ENCODE measurements at regions not wholly inside any gene's neighbourhood (a gene's known extent, or its start where the extent isn't known, plus 50 kb on each side); places are given as distances from the start of the nearest gene placed in this dataset.

GRCh38 chr4:37051866-37052265 lies 192.7 kb upstream of the NWD2 start:
- no peak for DNase-seq (ENCODE audit: low read depth in 4 of 4, low spot score in 3 of 4)

- DNase-seq (ENCODE audit: low read depth in 4 of 4, low spot score in 3 of 4), result no peak
Observed at GRCh38 chr4:37054531-37055077, 189.9 kb upstream of the NWD2 start.

GRCh38 chr4:37058826-37059225 lies 185.7 kb upstream of the NWD2 start:
- no peak for DNase-seq (ENCODE audit: low read depth in 4 of 4, low spot score in 3 of 4)

GRCh38 chr4:37066159-37066558 lies 178.4 kb upstream of the NWD2 start:
- DNase-seq (ENCODE audit: low read depth in 4 of 4, low spot score in 3 of 4), result no peak

- DNase-seq (ENCODE audit: low read depth in 4 of 4, low spot score in 3 of 4), result no peak
Observed at GRCh38 chr4:37068580-37068979, 176.0 kb upstream of the NWD2 start.

GRCh38 chr4:37070041-37070440 lies 174.5 kb upstream of the NWD2 start:
- peak in 1 of 4 donors; percentile 17 for DNase-seq (ENCODE audit: low read depth in 4 of 4, low spot score in 3 of 4)

GRCh38 chr4:37071576-37071975 lies 173.0 kb upstream of the NWD2 start:
- no peak for DNase-seq (ENCODE audit: low read depth in 4 of 4, low spot score in 3 of 4)

- no peak for DNase-seq (ENCODE audit: low read depth in 4 of 4, low spot score in 3 of 4)
Observed at GRCh38 chr4:37073226-37073840, 171.2 kb upstream of the NWD2 start.

GRCh38 chr4:37082912-37083311 lies 161.6 kb upstream of the NWD2 start:
- DNase-seq (ENCODE audit: low read depth in 4 of 4, low spot score in 3 of 4), result no peak

- DNase-seq (ENCODE audit: low read depth in 4 of 4, low spot score in 3 of 4), result no peak
Observed at GRCh38 chr4:37095925-37096324, 148.6 kb upstream of the NWD2 start.

- DNase-seq (ENCODE audit: low read depth in 4 of 4, low spot score in 3 of 4), result no peak
Observed at GRCh38 chr4:37101182-37101581, 143.4 kb upstream of the NWD2 start.

- DNase-seq (ENCODE audit: low read depth in 4 of 4, low spot score in 3 of 4), result no peak
Observed at GRCh38 chr4:37101686-37102085, 142.9 kb upstream of the NWD2 start.

GRCh38 chr4:37109756-37110155 lies 134.8 kb upstream of the NWD2 start:
- no peak for DNase-seq (ENCODE audit: low read depth in 4 of 4, low spot score in 3 of 4)

GRCh38 chr4:37124800-37125199 lies 119.7 kb upstream of the NWD2 start:
- no peak for DNase-seq (ENCODE audit: low read depth in 4 of 4, low spot score in 3 of 4)

GRCh38 chr4:37126051-37126450 lies 118.5 kb upstream of the NWD2 start:
- DNase-seq (ENCODE audit: low read depth in 4 of 4, low spot score in 3 of 4), result no peak

- no peak for DNase-seq (ENCODE audit: low read depth in 4 of 4, low spot score in 3 of 4)
Observed at GRCh38 chr4:37130465-37130864, 114.1 kb upstream of the NWD2 start.

- no peak for DNase-seq (ENCODE audit: low read depth in 4 of 4, low spot score in 3 of 4)
Observed at GRCh38 chr4:37132351-37132974, 112.1 kb upstream of the NWD2 start.

GRCh38 chr4:37132975-37133360 lies 111.6 kb upstream of the NWD2 start:
- DNase-seq (ENCODE audit: low read depth in 4 of 4, low spot score in 3 of 4), result no peak

GRCh38 chr4:37138019-37138653 lies 106.4 kb upstream of the NWD2 start:
- no peak for DNase-seq (ENCODE audit: low read depth in 4 of 4, low spot score in 3 of 4)

- DNase-seq (ENCODE audit: low read depth in 4 of 4, low spot score in 3 of 4), result no peak
Observed at GRCh38 chr4:37138789-37139188, 105.8 kb upstream of the NWD2 start.

- DNase-seq (ENCODE audit: low read depth in 4 of 4, low spot score in 3 of 4), result no peak
Observed at GRCh38 chr4:37139987-37140386, 104.6 kb upstream of the NWD2 start.

GRCh38 chr4:37146260-37146659 lies 98.3 kb upstream of the NWD2 start:
- no peak for DNase-seq (ENCODE audit: low read depth in 4 of 4, low spot score in 3 of 4)
